GM13976 (cell line): ENCODE measurements at regions not wholly inside any gene's neighbourhood (a gene's known extent, or its start where the extent isn't known, plus 50 kb on each side); places are given as distances from the start of the nearest gene placed in this dataset.

Source experiments
- DNase-seq: peaks from one replicate; pipeline ENCODE4 v3.0.0; 2012; ENCODE audit warnings: low spot score
- CTCF ChIP-seq: IDR thresholded peaks from 2 replicates; pipeline ENCODE4 v1.5.1; 2012; ENCODE audit warnings: borderline replicate concordance, mild to moderate bottlenecking; ENCODE audit not compliant: insufficient read depth; ENCODE audit errors: extremely low read depth, missing control alignments, control extremely low read depth
- in situ Hi-C: fragments of 300-500 bp; cut with MboI; formaldehyde crosslinking; loops from one replicate; pipeline ENCODE4 v1.12.0; 2022; ENCODE audit warnings: low sequenced_read_pairs, mixed read lengths, inconsistent platforms; ENCODE audit not compliant: unreplicated experiment

- DNase-seq, result no peak
- no peak for TF ChIP-seq CTCF
- in situ Hi-C loops, result no loop called here
Observed at GRCh38 chr3:145623349-145623748, 537.6 kb downstream of the PLOD2 start.

- in situ Hi-C loops, result no loop called here
- TF ChIP-seq CTCF, result no peak
- no peak for DNase-seq
Observed at GRCh38 chr3:145628211-145628610, 532.8 kb downstream of the PLOD2 start.

GRCh38 chr3:145637105-145637504, 523.9 kb downstream of the PLOD2 start:
- in situ Hi-C loops, result no loop called here
- no peak for DNase-seq
- no peak for TF ChIP-seq CTCF

- TF ChIP-seq CTCF, result no peak
- DNase-seq, result no peak
- in situ Hi-C loops, result no loop called here
Observed at GRCh38 chr3:145639003-145639606, 521.9 kb downstream of the PLOD2 start.

DNA sequence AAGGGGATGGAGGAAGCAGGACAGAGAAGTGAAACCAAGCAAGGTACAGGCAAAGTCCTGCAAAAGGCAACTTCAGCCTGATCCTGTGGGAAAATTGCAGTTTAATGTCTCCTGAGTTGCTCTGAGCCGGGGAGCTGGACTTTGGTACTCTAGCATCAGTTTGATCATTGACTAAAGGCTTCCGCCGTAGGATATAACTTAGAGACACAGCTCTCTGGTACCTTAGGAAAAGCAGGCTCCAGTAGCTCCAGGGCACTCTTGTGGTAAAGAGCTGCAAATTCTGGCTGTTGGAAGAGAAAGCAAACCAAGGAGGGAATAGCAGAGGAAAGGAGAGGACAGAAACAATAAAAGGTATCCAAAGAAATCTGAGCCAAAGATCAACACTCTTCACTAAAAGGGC, 521.1 kb downstream of the PLOD2 start:
- TF ChIP-seq CTCF, result no peak
- DNase-seq, result no peak
- in situ Hi-C loops, result no loop called here

- in situ Hi-C loops, result no loop called here
- DNase-seq, result no peak
- TF ChIP-seq CTCF, result no peak
Observed at GRCh38 chr3:145648396-145648795, 512.6 kb downstream of the PLOD2 start.

DNA sequence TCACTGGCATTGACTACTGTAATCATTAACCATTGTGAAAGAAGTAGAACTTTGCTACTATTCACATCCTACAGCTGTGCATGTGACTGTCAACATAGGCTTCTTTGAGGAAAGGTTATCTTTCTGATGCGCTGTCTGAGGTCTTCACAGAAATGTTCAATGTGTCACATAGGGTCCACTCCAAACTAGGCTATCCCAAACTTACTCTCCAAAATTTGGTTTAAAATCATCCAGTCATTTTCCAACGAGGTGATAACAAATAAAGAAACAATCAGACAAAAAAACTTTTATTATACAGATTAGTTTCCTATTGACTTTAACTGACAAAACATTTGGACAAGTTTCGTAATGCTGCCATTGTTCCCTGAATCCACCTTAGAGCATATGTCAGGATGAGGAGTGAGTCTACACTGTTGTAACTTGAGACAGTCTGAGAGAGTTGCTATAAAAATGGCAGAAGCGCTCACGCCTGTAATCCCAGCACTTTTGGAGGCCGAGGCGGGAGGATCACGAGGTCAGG, 511.6 kb downstream of the PLOD2 start:
- in situ Hi-C loops, result no loop called here
- no peak for TF ChIP-seq CTCF
- DNase-seq, result no peak
